ENCODE measurements at regions not wholly inside any gene's neighbourhood (a gene's known extent, or its start where the extent isn't known, plus 50 kb on each side); places are given as distances from the start of the nearest gene placed in this dataset.

DNA sequence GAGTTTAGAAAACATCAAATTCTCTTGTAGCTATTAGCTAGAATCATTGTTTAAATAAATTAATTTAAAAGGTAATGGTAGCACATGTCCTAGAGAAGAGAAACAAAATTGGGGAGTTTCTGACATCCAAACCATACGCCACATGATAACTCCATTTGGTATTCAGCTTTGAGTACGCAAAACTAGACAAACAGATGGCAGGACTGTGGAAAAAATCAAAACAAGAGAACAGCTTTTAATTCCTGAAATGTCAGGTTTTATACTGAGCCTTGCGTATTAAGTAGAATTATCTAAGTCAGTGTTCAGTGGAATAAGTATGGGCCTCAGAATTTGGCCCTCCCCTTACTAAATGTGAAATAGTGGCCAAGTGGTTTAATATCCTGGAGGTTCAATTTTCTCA, 82.4 kb upstream of the PDE1A start:
- TF ChIP-seq CTCF (IDR thresholded peaks at IDR 0.05) (no peak), POLR2A (IDR thresholded peaks at IDR 0.05) (no peak)

All from sigmoid colon (tissue), 3 donors.